Mammary epithelial cell (primary cell): ENCODE measurements at regions not wholly inside any gene's neighbourhood (a gene's known extent, or its start where the extent isn't known, plus 50 kb on each side); places are given as distances from the start of the nearest gene placed in this dataset.

Experiments
- CTCF ChIP-seq, 2 donors: IDR thresholded peaks in 1 of 2; conservative IDR thresholded peaks in 1 of 2; 2 replicates each; pipeline ENCODE4 v1.5.1; 2011 to 2012; ENCODE audit warnings: inconsistent platforms in 2 of 2, low read length in 2 of 2, mild to moderate bottlenecking in 2 of 2, control low read depth in 1 of 2, low read depth in 1 of 2; ENCODE audit not compliant: insufficient read depth in 1 of 2; ENCODE audit errors: extremely low read depth in 1 of 2
- EZH2 ChIP-seq: IDR thresholded peaks from 2 replicates; pipeline ENCODE4 v1.6.1; 2012; ENCODE audit warnings: low read length, inconsistent platforms, borderline replicate concordance

GRCh38 chr16:86649875-86650274, 71.5 kb downstream of the FOXL1 start:
- TF ChIP-seq CTCF (conservative IDR thresholded peaks at IDR 0.05 in 1 of 2, IDR thresholded peaks at IDR 0.05 in 1 of 2; ENCODE audit: extremely low read depth in 1 of 2, insufficient read depth in 1 of 2, low read depth in 1 of 2, low read length in 2 of 2) (no peak), EZH2 (no peak)
